ENCODE measurements at regions not wholly inside any gene's neighbourhood (a gene's known extent, or its start where the extent isn't known, plus 50 kb on each side); places are given as distances from the start of the nearest gene placed in this dataset.

- DNase-seq (no peak), ATAC-seq (ENCODE audit: low read depth) (no peak)
- POLR2A ChIA-PET = no interaction called here
- Mint-ChIP-seq H3K36me3 (no peaks in the 10 kb centered on the region), H3K4me1 (no peaks in the 10 kb centered on the region), H3K27me3 (peaks cover 18% of the 10 kb centered on the region), H3K27ac (no peak overlapping the region), H3K9me3 (no peaks in the 10 kb centered on the region), H3K4me3 (no peak overlapping the region)
Observed at GRCh38 chr1:34648501-34648900, 106.3 kb upstream of the GJB5 start.

DNA sequence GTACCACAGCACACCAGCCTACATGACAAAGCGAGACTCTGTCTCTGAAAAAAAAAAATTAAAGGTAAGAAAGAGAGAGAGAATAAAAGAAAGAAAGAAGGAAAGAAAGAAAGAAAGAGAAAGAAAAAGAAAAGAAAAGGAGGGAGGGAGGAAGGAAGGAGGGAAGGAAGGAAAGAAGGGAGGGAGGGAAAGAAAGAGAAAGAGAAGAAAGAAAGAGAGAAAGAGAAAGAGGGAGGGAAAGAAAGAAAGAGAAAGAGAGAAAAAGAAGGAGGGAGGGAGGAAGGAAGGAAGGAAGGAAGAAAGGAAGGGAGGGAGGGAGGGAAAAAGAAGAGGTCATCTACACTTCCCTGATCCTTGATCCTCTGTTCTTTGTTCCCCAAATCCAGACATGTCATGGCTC lies 104.8 kb upstream of the GJB5 start:
- POLR2A ChIA-PET = no interaction called here
- DNase-seq (no peak), ATAC-seq (ENCODE audit: low read depth) (no peak)
- Mint-ChIP-seq H3K4me3 (no peak overlapping the region), H3K36me3 (no peaks in the 10 kb centered on the region), H3K4me1 (no peaks in the 10 kb centered on the region), H3K27me3 (peaks cover 17% of the 10 kb centered on the region), H3K9me3 (no peaks in the 10 kb centered on the region), H3K27ac (no peak overlapping the region)

- DNase-seq (no peak), ATAC-seq (ENCODE audit: low read depth) (no peak)
- peaks cover 21% of the 10 kb centered on the region for H3K27me3 Mint-ChIP-seq
- POLR2A ChIA-PET = no interaction called here
- H3K27ac Mint-ChIP-seq = no peak overlapping the region
- H3K9me3 Mint-ChIP-seq = no peaks in the 10 kb centered on the region
- H3K4me3 Mint-ChIP-seq = no peak overlapping the region
- H3K4me1 Mint-ChIP-seq = no peaks in the 10 kb centered on the region
- H3K36me3 Mint-ChIP-seq = no peaks in the 10 kb centered on the region
Observed at GRCh38 chr1:34650800-34651199, 104.0 kb upstream of the GJB5 start.

DNA sequence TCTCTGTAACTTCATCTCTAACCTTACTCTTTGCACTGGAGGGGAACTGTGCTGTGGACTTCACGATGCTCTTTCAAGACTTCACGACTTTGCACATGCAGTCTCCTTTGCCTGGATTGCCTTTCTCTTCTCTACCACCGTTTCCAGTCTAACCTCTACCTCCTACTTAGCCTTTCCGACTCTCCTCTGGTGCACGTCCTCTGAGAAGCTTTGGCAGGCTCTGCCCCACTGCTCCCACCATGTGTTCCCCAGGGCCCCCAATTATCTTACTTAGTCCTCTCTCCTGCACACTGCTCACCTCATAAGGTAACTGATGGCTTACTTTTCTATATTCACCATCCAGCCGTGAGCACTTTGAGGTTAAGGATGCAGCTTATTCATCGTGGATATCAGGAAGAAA lies 101.7 kb upstream of the GJB5 start:
- H3K4me1 Mint-ChIP-seq = no peaks in the 10 kb centered on the region
- DNase-seq = no peak
- H3K27me3 Mint-ChIP-seq = peaks cover 12% of the 10 kb centered on the region
- POLR2A ChIA-PET = no interaction called here
- H3K36me3 Mint-ChIP-seq = no peaks in the 10 kb centered on the region
- no peak overlapping the region for H3K27ac Mint-ChIP-seq
- ATAC-seq (ENCODE audit: low read depth) = no peak
- no peak overlapping the region for H3K4me3 Mint-ChIP-seq
- no peaks in the 10 kb centered on the region for H3K9me3 Mint-ChIP-seq

GRCh38 chr1:34655206-34655874 lies 99.5 kb upstream of the GJB5 start:
- H3K4me3 Mint-ChIP-seq = no peak overlapping the region
- ATAC-seq (ENCODE audit: low read depth) = no peak
- POLR2A ChIA-PET = no interaction called here

DNA sequence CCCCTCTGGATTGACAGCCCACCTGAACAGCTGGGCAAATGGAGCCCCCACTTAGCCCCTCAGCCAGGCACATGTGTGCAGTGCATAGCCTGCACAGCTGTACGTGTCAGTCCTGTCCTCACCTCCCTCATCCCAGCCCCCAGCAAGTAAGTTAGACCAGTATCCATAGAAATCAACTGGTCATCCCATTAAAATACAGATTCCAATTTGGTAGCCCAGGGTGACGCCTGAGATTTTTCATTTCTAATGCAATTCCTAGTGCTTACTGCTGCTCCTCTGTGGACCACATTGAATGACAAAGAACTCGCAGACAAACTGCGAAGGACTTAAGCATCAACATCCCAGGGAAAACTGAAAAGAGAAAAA lies 99.0 kb upstream of the GJB5 start:
- no peak for DNase-seq
- POLR2A ChIA-PET = no interaction called here
- Mint-ChIP-seq H3K4me3 (no peak overlapping the region), H3K27ac (no peak overlapping the region), H3K4me1 (no peaks in the 10 kb centered on the region), H3K36me3 (no peaks in the 10 kb centered on the region), H3K27me3 (peaks cover 14% of the 10 kb centered on the region), H3K9me3 (no peaks in the 10 kb centered on the region)
- no peak for ATAC-seq (ENCODE audit: low read depth)

More at GRCh38 chr1:34655206-34655874, 99.5 kb upstream of the GJB5 start:
- Mint-ChIP-seq H3K27me3 (peaks cover 14% of the 10 kb centered on the region), H3K9me3 (no peaks in the 10 kb centered on the region), H3K4me1 (no peaks in the 10 kb centered on the region), H3K36me3 (no peaks in the 10 kb centered on the region), H3K27ac (no peak overlapping the region)
- no peak for DNase-seq

- H3K27me3 Mint-ChIP-seq = peaks cover 14% of the 10 kb centered on the region
- H3K36me3 Mint-ChIP-seq = no peaks in the 10 kb centered on the region
- H3K9me3 Mint-ChIP-seq = no peaks in the 10 kb centered on the region
- no peak overlapping the region for H3K27ac Mint-ChIP-seq
- POLR2A ChIA-PET = no interaction called here
- DNase-seq = no peak
- no peak for ATAC-seq (ENCODE audit: low read depth)
- H3K4me3 Mint-ChIP-seq = no peak overlapping the region
- no peaks in the 10 kb centered on the region for H3K4me1 Mint-ChIP-seq
Observed at GRCh38 chr1:34656299-34656698, 98.5 kb upstream of the GJB5 start.

DNA sequence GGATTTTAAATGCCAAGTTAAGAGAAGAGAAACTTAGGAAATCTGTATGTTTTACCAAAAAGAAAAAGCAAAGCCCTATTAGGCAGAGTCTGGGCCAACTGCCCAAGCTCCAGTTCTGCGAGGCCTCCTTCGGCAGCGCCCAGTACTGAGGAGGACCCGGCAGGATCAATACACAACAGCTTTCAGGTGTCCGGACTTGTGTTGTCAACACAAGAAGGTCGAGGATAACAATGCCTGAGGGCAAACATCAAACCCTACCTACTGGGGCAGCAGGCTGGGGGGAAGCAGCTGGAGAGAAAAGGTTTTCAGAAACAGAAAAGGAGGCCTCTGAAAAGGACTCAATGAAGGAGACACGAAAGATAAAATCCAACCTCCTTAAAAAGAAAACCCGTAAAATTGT lies 98.1 kb upstream of the GJB5 start:
- Mint-ChIP-seq H3K36me3 (no peaks in the 10 kb centered on the region), H3K9me3 (no peaks in the 10 kb centered on the region), H3K4me1 (no peaks in the 10 kb centered on the region), H3K27ac (no peak overlapping the region), H3K27me3 (peaks cover 14% of the 10 kb centered on the region), H3K4me3 (no peak overlapping the region)
- no peak for ATAC-seq (ENCODE audit: low read depth)
- POLR2A ChIA-PET = no interaction called here
- no peak for DNase-seq

- no peaks in the 10 kb centered on the region for H3K4me1 Mint-ChIP-seq
- POLR2A ChIA-PET = no interaction called here
- H3K27ac Mint-ChIP-seq = no peak overlapping the region
- DNase-seq (no peak), ATAC-seq (ENCODE audit: low read depth) (no peak)
- H3K36me3 Mint-ChIP-seq = no peaks in the 10 kb centered on the region
- H3K27me3 Mint-ChIP-seq = peaks cover 16% of the 10 kb centered on the region
- no peak overlapping the region for H3K4me3 Mint-ChIP-seq
- no peaks in the 10 kb centered on the region for H3K9me3 Mint-ChIP-seq
Observed at GRCh38 chr1:34657266-34657665, 97.6 kb upstream of the GJB5 start.

GRCh38 chr1:34657849-34658248 lies 97.0 kb upstream of the GJB5 start:
- Mint-ChIP-seq H3K27me3 (peaks cover 16% of the 10 kb centered on the region), H3K4me1 (no peaks in the 10 kb centered on the region), H3K4me3 (no peak overlapping the region), H3K27ac (no peak overlapping the region), H3K36me3 (no peaks in the 10 kb centered on the region), H3K9me3 (no peaks in the 10 kb centered on the region)
- DNase-seq (no peak), ATAC-seq (ENCODE audit: low read depth) (no peak)
- POLR2A ChIA-PET = no interaction called here

GRCh38 chr1:34663031-34663430 lies 91.8 kb upstream of the GJB5 start:
- POLR2A ChIA-PET = no interaction called here
- ATAC-seq (ENCODE audit: low read depth) = no peak
- Mint-ChIP-seq H3K4me1 (no peaks in the 10 kb centered on the region), H3K27ac (no peak overlapping the region), H3K27me3 (peaks cover 13% of the 10 kb centered on the region), H3K36me3 (no peaks in the 10 kb centered on the region), H3K4me3 (no peak overlapping the region), H3K9me3 (no peaks in the 10 kb centered on the region)
- DNase-seq = no peak

DNA sequence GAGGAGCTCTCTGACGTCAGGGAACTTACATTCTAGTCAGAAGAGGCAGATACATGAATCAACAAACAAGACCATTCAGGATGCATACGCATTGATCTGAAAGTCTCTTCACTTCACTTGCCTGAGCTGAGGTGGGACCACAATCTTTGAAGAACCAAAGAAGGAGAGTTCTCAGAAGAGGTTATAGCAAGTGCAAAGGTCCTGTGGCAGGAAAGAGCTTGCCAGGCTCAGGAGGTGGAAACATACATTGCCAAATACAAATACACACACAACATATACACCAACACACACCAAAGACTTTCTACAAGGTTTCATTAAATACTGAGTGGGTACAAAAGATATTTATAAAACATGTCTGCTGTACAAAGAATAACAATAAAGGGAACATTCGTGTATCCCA lies 86.8 kb upstream of the GJB5 start:
- H3K27ac Mint-ChIP-seq = no peak overlapping the region
- peaks cover 8% of the 10 kb centered on the region for H3K27me3 Mint-ChIP-seq
- peaks cover 8% of the 10 kb centered on the region for H3K9me3 Mint-ChIP-seq
- H3K4me1 Mint-ChIP-seq = no peaks in the 10 kb centered on the region
- H3K36me3 Mint-ChIP-seq = no peaks in the 10 kb centered on the region
- POLR2A ChIA-PET = no interaction called here
- no peak for ATAC-seq (ENCODE audit: low read depth)
- H3K4me3 Mint-ChIP-seq = no peak overlapping the region
- no peak for DNase-seq

DNA sequence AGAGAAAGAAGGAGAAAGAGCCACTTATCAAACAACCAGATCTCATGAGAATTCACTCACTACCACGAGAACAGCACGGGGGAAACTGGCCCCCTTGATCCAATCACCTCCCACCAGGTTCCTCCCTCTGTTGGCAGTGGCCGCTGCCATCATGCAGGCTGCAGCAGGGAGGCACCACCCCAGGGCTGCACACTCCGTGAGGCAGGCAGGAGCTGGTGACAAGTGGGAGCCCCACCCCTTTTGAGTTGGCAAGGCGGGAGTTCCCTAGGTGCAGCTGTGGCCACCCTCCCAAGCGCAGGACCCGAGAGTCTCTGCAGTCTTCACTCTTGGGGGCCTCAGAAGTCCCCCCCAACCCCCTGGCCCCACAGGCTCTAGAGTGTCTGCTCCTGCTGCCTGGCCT lies 83.9 kb upstream of the GJB5 start:
- H3K4me3 Mint-ChIP-seq = no peak overlapping the region
- H3K4me1 Mint-ChIP-seq = no peaks in the 10 kb centered on the region
- ATAC-seq (ENCODE audit: low read depth) = no peak
- DNase-seq = no peak
- H3K9me3 Mint-ChIP-seq = peaks cover 8% of the 10 kb centered on the region
- H3K27ac Mint-ChIP-seq = no peak overlapping the region
- no peaks in the 10 kb centered on the region for H3K36me3 Mint-ChIP-seq
- POLR2A ChIA-PET = no interaction called here
- peaks cover 12% of the 10 kb centered on the region for H3K27me3 Mint-ChIP-seq

GRCh38 chr1:34671887-34672286 lies 83.0 kb upstream of the GJB5 start:
- H3K9me3 Mint-ChIP-seq = peaks cover 8% of the 10 kb centered on the region
- POLR2A ChIA-PET = no interaction called here
- ATAC-seq (ENCODE audit: low read depth) (no peak), DNase-seq (no peak)
- H3K27ac Mint-ChIP-seq = no peak overlapping the region
- H3K27me3 Mint-ChIP-seq = peaks cover 18% of the 10 kb centered on the region
- no peaks in the 10 kb centered on the region for H3K36me3 Mint-ChIP-seq
- no peak overlapping the region for H3K4me3 Mint-ChIP-seq
- H3K4me1 Mint-ChIP-seq = no peaks in the 10 kb centered on the region
